Naive thymus-derived CD4-positive, alpha-beta T cell (primary cell): ENCODE measurements at regions not wholly inside any gene's neighbourhood (a gene's known extent, or its start where the extent isn't known, plus 50 kb on each side); places are given as distances from the start of the nearest gene placed in this dataset.

Source experiments
- ATAC-seq: fragments of 150-1000 bp; cut with Tn5 transposase; 2 replicates; pipeline ENCODE4 v1.10.0; 2021; ENCODE audit warnings: mild to moderate bottlenecking, moderate library complexity
- CTCF ChIA-PET: fragments of 350-600 bp; sonication (Branson Sonifier 250); formaldehyde crosslinking; loops from one replicate; lab custom pipeline; 2021; ENCODE audit warnings: antibody characterized with exemption; lab: Charles Lee
- POLR2A ChIA-PET: fragments of 350-600 bp; sonication (Branson Sonifier 250); formaldehyde crosslinking; loops from one replicate; lab custom pipeline; 2021; ENCODE audit warnings: antibody characterized with exemption, inconsistent platforms; lab: Charles Lee
- DNase-seq, 9 donors: peaks; one replicate each; pipeline versions ENCODE4 v3.0.0 to v3.0.0-alpha.2; 2020 to 2022; ENCODE audit warnings: mixed read lengths in 1 of 9
- H3K27ac ChIP-seq: one replicate; pipeline ENCODE4 v1.7.0; 2013; ENCODE audit warnings: mild to moderate bottlenecking, low read depth, low read length, moderate library complexity
- H3K27me3 ChIP-seq, 2 donors: one replicate each; pipeline ENCODE4 v1.7.0; 2013; ENCODE audit warnings: low read length in 2 of 2, mild to moderate bottlenecking in 2 of 2, moderate library complexity in 2 of 2; ENCODE audit not compliant: control insufficient read depth in 2 of 2, insufficient read depth in 2 of 2
- H3K36me3 ChIP-seq, 3 experiments: 1 replicate in 2 of 3; 2 replicates in 1 of 3; pipeline ENCODE4 v1.7.0; 2013; ENCODE audit warnings: low read length in 3 of 3, mild to moderate bottlenecking in 3 of 3, moderate library complexity in 1 of 3; ENCODE audit not compliant: insufficient read depth in 3 of 3, control insufficient read depth in 2 of 3
- H3K4me1 ChIP-seq, 2 donors: one replicate each; pipeline ENCODE4 v1.7.0; 2013; ENCODE audit warnings: low read length in 2 of 2, mild to moderate bottlenecking in 2 of 2, moderate library complexity in 1 of 2; ENCODE audit not compliant: control insufficient read depth in 2 of 2, insufficient read depth in 2 of 2
- H3K4me3 ChIP-seq: 2 replicates; pipeline ENCODE4 v1.7.0; 2013; ENCODE audit warnings: mild to moderate bottlenecking, low read length
- H3K9me3 ChIP-seq, 3 experiments: 1 replicate in 2 of 3; 2 replicates in 1 of 3; pipeline ENCODE4 v1.7.0; 2013; ENCODE audit warnings: low read length in 3 of 3; ENCODE audit not compliant: control insufficient read depth in 2 of 3
- H3K27ac Mint-ChIP-seq, 9 donors: one replicate each; pipeline ENCODE4 v1.8.0; 2020 to 2022; ENCODE audit warnings: mixed read lengths in 9 of 9, mild to moderate bottlenecking in 8 of 9, moderate library complexity in 5 of 9, inconsistent platforms in 2 of 9
- H3K27me3 Mint-ChIP-seq, 5 donors: one replicate each; pipeline ENCODE4 v1.8.0; 2021 to 2022; ENCODE audit warnings: mixed read lengths in 5 of 5, mild to moderate bottlenecking in 1 of 5
- H3K36me3 Mint-ChIP-seq, 5 donors: one replicate each; pipeline ENCODE4 v1.8.0; 2020 to 2022; ENCODE audit warnings: mixed read lengths in 5 of 5, mild to moderate bottlenecking in 3 of 5, inconsistent platforms in 1 of 5
- H3K4me1 Mint-ChIP-seq, 7 donors: one replicate each; pipeline ENCODE4 v1.8.0; 2020 to 2022; ENCODE audit warnings: mixed read lengths in 7 of 7, mild to moderate bottlenecking in 3 of 7, inconsistent platforms in 1 of 7
- H3K4me3 Mint-ChIP-seq, 10 donors: one replicate each; pipeline ENCODE4 v1.8.0; 2020 to 2022; ENCODE audit warnings: mild to moderate bottlenecking in 10 of 10, mixed read lengths in 10 of 10, moderate library complexity in 6 of 10, inconsistent platforms in 2 of 10
- H3K9me3 Mint-ChIP-seq, 11 donors: one replicate each; pipeline ENCODE4 v1.8.0; 2020 to 2022; ENCODE audit warnings: mixed read lengths in 11 of 11, mild to moderate bottlenecking in 4 of 11, inconsistent platforms in 1 of 11, moderate library complexity in 1 of 11
- intact Hi-C, 2 donors: fragments of 100-400 bp; cut with micrococcal nuclease; formaldehyde crosslinking; loops; one replicate each; pipeline ENCODE4 v1.15.1; 2023

- ChIA-PET POLR2A (no interaction called here), CTCF (no interaction called here)
- H3K27me3 ChIP-seq: no peaks in the 10 kb centered on the region
- no peaks in the 10 kb centered on the region for H3K9me3 ChIP-seq
- Mint-ChIP-seq H3K27ac (no peak overlapping the region), H3K36me3 (no peaks in the 10 kb centered on the region), H3K9me3 (peaks cover 0 to 6% (median 0%) of the 10 kb centered on the region in 11 donors), H3K27me3 (no peaks in the 10 kb centered on the region), H3K4me1 (no peaks in the 10 kb centered on the region), H3K4me3 (no peak overlapping the region)
- intact Hi-C loops: no loop called here
- no peak overlapping the region for H3K27ac ChIP-seq
- no peak for DNase-seq
- ATAC-seq: no peak
- H3K4me1 ChIP-seq: no peaks in the 10 kb centered on the region
- H3K36me3 ChIP-seq: no peaks in the 10 kb centered on the region
- H3K4me3 ChIP-seq: no peak overlapping the region
These were observed 111.4 kb downstream of the TFPI2 start for GRCh38 chr7:93779115-93779514.

DNA sequence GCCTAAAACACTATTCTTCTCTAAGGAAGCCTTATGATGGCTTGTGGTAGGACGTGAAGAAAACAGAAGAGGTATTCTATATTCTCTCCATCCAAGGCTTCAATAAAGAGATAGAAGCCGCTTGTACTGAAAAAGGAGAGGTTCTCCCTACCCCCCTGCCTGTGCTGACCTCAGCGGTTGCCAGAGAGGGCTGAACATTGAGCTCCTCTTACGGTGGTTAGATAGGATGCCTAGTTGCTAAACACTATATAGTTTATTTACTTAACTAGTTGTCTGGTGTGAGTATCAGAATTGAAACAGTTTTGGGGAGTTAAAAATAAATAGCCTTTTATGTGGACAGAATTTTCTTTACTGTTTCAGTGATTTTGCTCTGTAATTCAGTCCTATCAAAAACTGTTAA, 112.2 kb downstream of the TFPI2 start:
- Mint-ChIP-seq H3K27me3 (no peaks in the 10 kb centered on the region), H3K9me3 (peaks cover 0 to 6% (median 0%) of the 10 kb centered on the region in 11 donors), H3K27ac (no peak overlapping the region), H3K4me1 (no peaks in the 10 kb centered on the region), H3K36me3 (no peaks in the 10 kb centered on the region), H3K4me3 (no peak overlapping the region)
- CTCF ChIA-PET: no interaction called here
- DNase-seq (no peak), ATAC-seq (no peak)
- H3K9me3 ChIP-seq: no peaks in the 10 kb centered on the region
- intact Hi-C loops: no loop called here
- no peak overlapping the region for H3K27ac ChIP-seq
- no peaks in the 10 kb centered on the region for H3K4me1 ChIP-seq
- H3K36me3 ChIP-seq: no peaks in the 10 kb centered on the region
- H3K27me3 ChIP-seq: no peaks in the 10 kb centered on the region
- POLR2A ChIA-PET: no interaction called here
- H3K4me3 ChIP-seq: no peak overlapping the region

DNA sequence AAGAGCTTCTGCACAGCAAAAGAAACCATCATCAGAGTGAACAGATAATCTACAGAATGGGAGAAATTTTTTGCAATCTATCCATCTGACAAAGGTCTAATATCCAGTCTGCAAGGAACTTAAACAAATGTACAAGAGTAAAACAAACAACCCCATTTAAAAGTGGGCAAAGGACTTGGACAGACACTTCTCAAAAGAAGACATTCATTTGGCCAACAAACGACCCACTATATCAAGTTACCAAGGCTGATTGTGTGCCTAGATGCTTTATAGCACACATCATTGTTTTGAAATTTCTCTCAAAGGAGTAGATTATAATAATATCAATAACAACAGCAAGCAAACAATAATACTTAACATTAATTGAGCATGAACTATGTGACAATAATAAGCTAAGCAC, 117.1 kb downstream of the TFPI2 start:
- no peaks in the 10 kb centered on the region for H3K4me1 Mint-ChIP-seq
- Histone ChIP-seq H3K9me3 (no peaks in the 10 kb centered on the region), H3K27me3 (no peaks in the 10 kb centered on the region), H3K4me1 (no peaks in the 10 kb centered on the region), H3K4me3 (no peak overlapping the region), H3K36me3 (no peaks in the 10 kb centered on the region), H3K27ac (no peak overlapping the region)
- ATAC-seq (no peak), DNase-seq (no peak)
- H3K4me3 Mint-ChIP-seq: no peak overlapping the region
- ChIA-PET POLR2A (no interaction called here), CTCF (no interaction called here)
- no peak overlapping the region for H3K27ac Mint-ChIP-seq
- intact Hi-C loops: no loop called here
- no peaks in the 10 kb centered on the region for H3K36me3 Mint-ChIP-seq
- H3K27me3 Mint-ChIP-seq: no peaks in the 10 kb centered on the region
- H3K9me3 Mint-ChIP-seq: peaks cover 0 to 6% (median 2%) of the 10 kb centered on the region in 11 donors

DNA sequence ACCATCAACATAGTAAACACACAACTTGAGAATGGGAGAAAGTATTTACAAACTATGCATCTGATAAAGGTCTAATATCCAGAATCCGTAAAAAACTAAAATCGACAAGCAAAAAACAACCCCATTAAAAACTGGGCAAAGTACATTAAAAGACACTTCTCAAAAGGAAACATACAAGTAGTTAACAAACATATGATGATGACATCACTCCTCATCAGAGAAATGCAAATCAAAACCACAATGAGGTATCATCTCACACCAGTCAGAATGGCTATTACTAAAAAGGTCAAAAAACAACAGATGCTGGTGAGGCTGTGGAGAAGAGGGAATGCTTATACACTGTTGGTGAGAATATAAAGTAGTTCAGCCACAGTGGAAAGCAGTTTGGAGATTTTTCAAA, 125.1 kb downstream of the TFPI2 start:
- intact Hi-C loops: no loop called here
- no peaks in the 10 kb centered on the region for H3K36me3 Mint-ChIP-seq
- POLR2A ChIA-PET: no interaction called here
- Histone ChIP-seq H3K9me3 (no peaks in the 10 kb centered on the region), H3K27me3 (no peaks in the 10 kb centered on the region), H3K27ac (no peak overlapping the region), H3K4me3 (no peak overlapping the region), H3K4me1 (no peaks in the 10 kb centered on the region), H3K36me3 (no peaks in the 10 kb centered on the region)
- peaks cover 0 to 7% (median 0%) of the 10 kb centered on the region in 11 donors for H3K9me3 Mint-ChIP-seq
- no peaks in the 10 kb centered on the region for H3K27me3 Mint-ChIP-seq
- H3K4me3 Mint-ChIP-seq: no peak overlapping the region
- no peak overlapping the region for H3K27ac Mint-ChIP-seq
- CTCF ChIA-PET: no interaction called here
- no peaks in the 10 kb centered on the region for H3K4me1 Mint-ChIP-seq
- no peak for ATAC-seq
- no peak for DNase-seq

- ChIA-PET CTCF (no interaction called here), POLR2A (no interaction called here)
- no peaks in the 10 kb centered on the region for H3K27me3 Mint-ChIP-seq
- ATAC-seq: no peak
- no peak overlapping the region for H3K4me3 Mint-ChIP-seq
- Histone ChIP-seq H3K36me3 (no peaks in the 10 kb centered on the region), H3K9me3 (no peaks in the 10 kb centered on the region), H3K27me3 (no peaks in the 10 kb centered on the region), H3K4me3 (no peak overlapping the region), H3K4me1 (no peaks in the 10 kb centered on the region), H3K27ac (no peak overlapping the region)
- peaks cover 0 to 1% (median 0%) of the 10 kb centered on the region in 11 donors for H3K9me3 Mint-ChIP-seq
- no peak for DNase-seq
- no peaks in the 10 kb centered on the region for H3K36me3 Mint-ChIP-seq
- no peak overlapping the region for H3K27ac Mint-ChIP-seq
- no peaks in the 10 kb centered on the region for H3K4me1 Mint-ChIP-seq
- intact Hi-C loops: no loop called here
These were observed 131.9 kb downstream of the TFPI2 start for GRCh38 chr7:93758631-93759030.

- no peak overlapping the region for H3K4me3 ChIP-seq
- no peaks in the 10 kb centered on the region for H3K4me1 ChIP-seq
- H3K36me3 ChIP-seq: no peaks in the 10 kb centered on the region
- H3K27me3 ChIP-seq: no peaks in the 10 kb centered on the region
- Mint-ChIP-seq H3K4me1 (no peaks in the 10 kb centered on the region), H3K27ac (no peak overlapping the region), H3K4me3 (no peak overlapping the region), H3K9me3 (peaks cover 0 to 1% (median 0%) of the 10 kb centered on the region in 11 donors), H3K27me3 (no peaks in the 10 kb centered on the region), H3K36me3 (no peaks in the 10 kb centered on the region)
- POLR2A ChIA-PET: no interaction called here
- intact Hi-C loops: no loop called here
- CTCF ChIA-PET: no interaction called here
- no peak for ATAC-seq
- H3K27ac ChIP-seq: no peak overlapping the region
- DNase-seq: no peak
- H3K9me3 ChIP-seq: no peaks in the 10 kb centered on the region
These were observed 133.1 kb downstream of the TFPI2 start for GRCh38 chr7:93757426-93757825.

GRCh38 chr7:93756890-93757289, 133.7 kb downstream of the TFPI2 start:
- Mint-ChIP-seq H3K36me3 (no peaks in the 10 kb centered on the region), H3K9me3 (no peaks in the 10 kb centered on the region), H3K4me3 (no peak overlapping the region), H3K4me1 (no peaks in the 10 kb centered on the region), H3K27me3 (no peaks in the 10 kb centered on the region), H3K27ac (no peak overlapping the region)
- DNase-seq: no peak
- Histone ChIP-seq H3K4me3 (no peak overlapping the region), H3K4me1 (no peaks in the 10 kb centered on the region), H3K36me3 (no peaks in the 10 kb centered on the region), H3K27me3 (no peaks in the 10 kb centered on the region), H3K9me3 (no peaks in the 10 kb centered on the region), H3K27ac (no peak overlapping the region)
- intact Hi-C loops: no loop called here
- CTCF ChIA-PET: no interaction called here
- no peak for ATAC-seq
- POLR2A ChIA-PET: no interaction called here
